ENCODE measurements at regions not wholly inside any gene's neighbourhood (a gene's known extent, or its start where the extent isn't known, plus 50 kb on each side); places are given as distances from the start of the nearest gene placed in this dataset.

- no peak for DNase-seq
Observed at GRCh38 chr2:200752835-200753234, 58.9 kb upstream of the BZW1 start.

- peak; percentile 2 for DNase-seq
Observed at GRCh38 chr2:200756618-200757321, 54.9 kb upstream of the BZW1 start.

GRCh38 chr2:200757399-200757798 is 54.3 kb upstream of the BZW1 start:
- no peak for DNase-seq

DNA sequence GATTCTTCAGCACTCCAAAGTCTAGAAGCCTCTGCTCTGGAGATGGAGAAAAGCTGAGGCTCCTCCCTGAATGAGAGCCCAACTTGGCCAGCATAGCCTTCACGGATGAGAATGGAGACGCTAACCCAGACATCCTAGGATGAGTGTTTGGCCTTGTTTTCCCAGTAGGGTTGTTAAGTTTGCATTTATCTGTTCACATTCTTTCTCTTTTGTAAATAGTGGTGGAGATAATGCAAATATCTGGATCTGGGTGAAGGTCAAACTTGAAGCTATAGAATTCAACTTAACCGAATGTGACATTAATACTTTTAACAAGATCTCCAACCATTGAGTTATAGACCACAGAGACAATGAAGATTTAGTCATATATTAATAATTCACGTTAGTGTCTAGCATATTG is 53.4 kb upstream of the BZW1 start:
- DNase-seq = no peak

- DNase-seq = no peak
Observed at GRCh38 chr2:200761266-200761665, 50.4 kb upstream of the BZW1 start.
